GM13977 (cell line): ENCODE measurements at regions not wholly inside any gene's neighbourhood (a gene's known extent, or its start where the extent isn't known, plus 50 kb on each side); places are given as distances from the start of the nearest gene placed in this dataset.

Source experiments
- DNase-seq: peaks from one replicate; pipeline ENCODE4 v3.0.0; 2012; ENCODE audit warnings: low spot score
- in situ Hi-C: fragments of 300-500 bp; cut with MboI; formaldehyde crosslinking; loops from one replicate; pipeline ENCODE4 v1.12.0; 2022; ENCODE audit warnings: low sequenced_read_pairs, low pct_unique_long_range_greater_than_20kb, mixed read lengths, inconsistent platforms; ENCODE audit not compliant: unreplicated experiment
- TF ChIP-seq, protein P1 (sequence below): IDR thresholded peaks from 2 replicates; pipeline ENCODE4 v1.5.1; 2012; ENCODE audit warnings: mild to moderate bottlenecking, control low read depth; ENCODE audit not compliant: insufficient read depth; ENCODE audit errors: extremely low read depth, missing control alignments

DNA sequence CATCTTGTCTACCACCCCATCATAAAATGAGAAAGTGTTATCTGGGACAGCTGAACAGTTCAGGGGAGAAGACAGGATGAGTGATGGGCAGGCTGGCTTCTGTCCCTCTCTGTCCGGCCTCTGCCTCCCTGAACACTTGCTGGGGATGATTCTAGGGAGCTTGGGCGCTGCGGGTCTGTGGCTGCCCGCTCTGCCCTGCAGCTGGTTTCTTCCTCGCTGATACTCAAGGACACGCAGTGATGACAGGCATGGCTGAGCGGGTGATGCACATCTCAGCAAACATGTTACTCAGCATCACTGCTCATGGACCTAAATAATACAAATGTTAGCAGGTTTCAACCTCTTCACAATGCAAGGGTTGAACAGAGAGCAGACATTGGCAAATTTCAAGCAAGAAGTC, 161.1 kb downstream of the TMEM18 start:
- in situ Hi-C loops: no loop called here
- TF ChIP-seq, protein P1, sequence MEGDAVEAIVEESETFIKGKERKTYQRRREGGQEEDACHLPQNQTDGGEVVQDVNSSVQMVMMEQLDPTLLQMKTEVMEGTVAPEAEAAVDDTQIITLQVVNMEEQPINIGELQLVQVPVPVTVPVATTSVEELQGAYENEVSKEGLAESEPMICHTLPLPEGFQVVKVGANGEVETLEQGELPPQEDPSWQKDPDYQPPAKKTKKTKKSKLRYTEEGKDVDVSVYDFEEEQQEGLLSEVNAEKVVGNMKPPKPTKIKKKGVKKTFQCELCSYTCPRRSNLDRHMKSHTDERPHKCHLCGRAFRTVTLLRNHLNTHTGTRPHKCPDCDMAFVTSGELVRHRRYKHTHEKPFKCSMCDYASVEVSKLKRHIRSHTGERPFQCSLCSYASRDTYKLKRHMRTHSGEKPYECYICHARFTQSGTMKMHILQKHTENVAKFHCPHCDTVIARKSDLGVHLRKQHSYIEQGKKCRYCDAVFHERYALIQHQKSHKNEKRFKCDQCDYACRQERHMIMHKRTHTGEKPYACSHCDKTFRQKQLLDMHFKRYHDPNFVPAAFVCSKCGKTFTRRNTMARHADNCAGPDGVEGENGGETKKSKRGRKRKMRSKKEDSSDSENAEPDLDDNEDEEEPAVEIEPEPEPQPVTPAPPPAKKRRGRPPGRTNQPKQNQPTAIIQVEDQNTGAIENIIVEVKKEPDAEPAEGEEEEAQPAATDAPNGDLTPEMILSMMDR: no peak
- no peak for DNase-seq

DNA sequence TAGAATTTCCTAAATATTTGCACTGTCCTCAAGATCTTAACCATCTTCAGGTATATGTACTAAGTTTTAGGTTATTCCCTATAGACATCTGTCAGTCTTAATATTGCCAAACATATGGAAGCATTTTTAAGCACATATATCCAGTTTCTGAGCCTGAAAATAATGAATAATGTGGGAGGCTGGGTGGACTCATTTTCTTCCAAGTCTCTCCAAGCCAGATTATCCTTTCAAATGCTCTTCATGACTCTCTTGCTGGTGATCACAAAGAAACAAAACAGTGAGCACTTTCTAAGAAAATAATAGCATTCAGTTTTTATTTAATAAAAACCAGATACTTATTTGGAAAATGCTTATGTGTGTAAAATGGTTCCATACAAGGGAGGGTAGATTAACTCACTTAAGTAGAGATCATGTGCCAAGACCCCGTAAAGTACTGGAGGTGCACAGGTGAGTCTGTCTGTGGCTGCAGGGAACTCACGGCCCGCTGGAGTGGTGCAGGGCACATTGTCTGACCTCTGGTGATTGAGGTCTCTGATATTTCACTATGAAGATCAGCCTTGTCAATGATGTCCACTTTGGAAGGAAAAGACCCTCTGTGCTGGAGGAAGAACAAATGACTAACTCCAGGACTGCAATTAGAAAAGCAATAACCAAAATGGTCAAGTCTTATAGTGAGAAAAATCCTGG, 161.6 kb downstream of the TMEM18 start:
- DNase-seq: no peak
- in situ Hi-C loops: no loop called here
- TF ChIP-seq, protein P1: no peak

GRCh38 chr2:513981-514706, 163.1 kb downstream of the TMEM18 start:
- no peak for DNase-seq
- in situ Hi-C loops: no loop called here
- TF ChIP-seq, protein P1: no peak

- TF ChIP-seq, protein P1: no peak
- in situ Hi-C loops: no loop called here
- no peak for DNase-seq
Measured at GRCh38 chr2:510839-511238, 166.4 kb downstream of the TMEM18 start.

DNA sequence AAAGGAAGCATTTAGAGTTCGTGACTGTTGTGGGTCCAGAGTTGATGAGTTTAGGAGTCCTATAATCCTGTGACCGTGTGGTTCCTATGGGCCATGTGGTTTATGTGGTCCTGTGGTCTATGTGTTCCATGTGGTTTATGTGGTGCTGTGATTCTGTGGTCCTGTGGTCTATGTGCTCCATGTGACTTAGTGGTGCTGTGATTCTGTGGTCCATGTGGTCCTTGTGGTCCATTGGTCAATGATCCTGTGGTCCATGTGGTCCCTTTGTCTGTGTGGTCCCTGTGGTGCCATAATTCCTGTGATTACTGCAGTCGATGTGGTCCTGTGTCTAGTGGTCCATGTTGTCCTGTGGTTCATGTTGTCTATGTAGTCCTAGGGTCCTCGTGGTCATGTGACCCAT, 167.3 kb downstream of the TMEM18 start:
- TF ChIP-seq, protein P1: no peak
- in situ Hi-C loops: no loop called here
- DNase-seq: no peak

- TF ChIP-seq, protein P1: no peak
- in situ Hi-C loops: no loop called here
- DNase-seq: no peak
Measured at GRCh38 chr2:508121-508520, 169.1 kb downstream of the TMEM18 start.
